ENCODE measurements at regions not wholly inside any gene's neighbourhood (a gene's known extent, or its start where the extent isn't known, plus 50 kb on each side); places are given as distances from the start of the nearest gene placed in this dataset.
"Not testable (repeated sequence)": the region's sequence is repeated elsewhere in the genome, so short reads cannot be mapped to it uniquely, and the experiment has no call there.

DNA sequence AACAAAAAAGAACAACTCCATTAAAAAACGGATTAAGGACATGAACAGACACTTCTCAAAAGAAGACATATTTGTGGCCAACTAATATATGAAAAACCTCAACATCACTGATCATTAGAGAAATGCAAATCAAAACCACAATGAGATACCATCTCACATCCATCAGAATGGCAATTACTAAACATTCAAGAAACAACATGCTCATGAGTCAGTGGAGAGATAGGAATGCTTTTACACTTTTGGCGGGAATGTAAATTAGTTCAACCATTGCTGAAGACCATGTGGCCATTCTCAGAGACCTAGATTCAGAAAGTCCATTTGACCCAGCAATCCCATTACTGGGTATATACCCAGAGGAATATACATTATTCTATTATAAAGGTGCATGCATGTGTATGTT is 1442.6 kb upstream of the B3GALT2 start:
- no peak overlapping the region for H2AK5ac ChIP-seq (ENCODE audit: low read length)
- no peaks in the 10 kb centered on the region for H3K79me2 ChIP-seq (ENCODE audit: control insufficient read depth, insufficient read depth, low read length, poor library complexity)
- no peak overlapping the region for H3K27ac ChIP-seq (ENCODE audit: low read depth, low read length)
- H2BK12ac ChIP-seq (ENCODE audit: low read length): no peak overlapping the region
- H3K79me1 ChIP-seq (ENCODE audit: low read length): no peaks in the 10 kb centered on the region
- H3K9ac ChIP-seq (ENCODE audit: low read length): no peak overlapping the region
- no peak overlapping the region for H3K4me3 ChIP-seq (ENCODE audit: low read depth, low read length)
- H3K14ac ChIP-seq (ENCODE audit: low read length): no peak overlapping the region
- no peak overlapping the region for H4K8ac ChIP-seq (ENCODE audit: low read depth, low read length)
- no peak overlapping the region for H2AFZ ChIP-seq (ENCODE audit: insufficient read depth, low read length, poor library complexity)
- H4K12ac ChIP-seq (ENCODE audit: low read depth, low read length): no peak overlapping the region
- H3K27me3 ChIP-seq (ENCODE audit: insufficient read depth, low read length): no peaks in the 10 kb centered on the region
- H3K4me1 ChIP-seq (ENCODE audit: control insufficient read depth in 1 of 2, insufficient read depth in 2 of 2, low read length in 2 of 2): no peaks in the 10 kb centered on the region
- no peak overlapping the region for H2BK5ac ChIP-seq (ENCODE audit: low read depth, low read length, poor library complexity)
- no peak overlapping the region for H3K23ac ChIP-seq (ENCODE audit: low read length)
- no peak overlapping the region for H4K91ac ChIP-seq (ENCODE audit: low read depth, low read length)
- DNase-seq: no peak
- H3K4me2 ChIP-seq (ENCODE audit: low read length): no peak overlapping the region
- no CpG with 5 or more reads among the region's 2 CpGs for WGBS (ENCODE audit: extremely low coverage, insufficient coverage, insufficient read length)
- no peak overlapping the region for H2BK120ac ChIP-seq (ENCODE audit: insufficient read depth, low read length, poor library complexity)
- no peaks in the 10 kb centered on the region for H3K36me3 ChIP-seq (ENCODE audit: control insufficient read depth in 1 of 2, insufficient read depth in 2 of 2, low read length in 2 of 2)
- no peak overlapping the region for H3K4ac ChIP-seq (ENCODE audit: low read depth, low read length)
- H3K9me3 ChIP-seq (ENCODE audit: insufficient read depth, low read depth, low read length): no peaks in the 10 kb centered on the region
- H3K18ac ChIP-seq (ENCODE audit: low read length): no peak overlapping the region

DNA sequence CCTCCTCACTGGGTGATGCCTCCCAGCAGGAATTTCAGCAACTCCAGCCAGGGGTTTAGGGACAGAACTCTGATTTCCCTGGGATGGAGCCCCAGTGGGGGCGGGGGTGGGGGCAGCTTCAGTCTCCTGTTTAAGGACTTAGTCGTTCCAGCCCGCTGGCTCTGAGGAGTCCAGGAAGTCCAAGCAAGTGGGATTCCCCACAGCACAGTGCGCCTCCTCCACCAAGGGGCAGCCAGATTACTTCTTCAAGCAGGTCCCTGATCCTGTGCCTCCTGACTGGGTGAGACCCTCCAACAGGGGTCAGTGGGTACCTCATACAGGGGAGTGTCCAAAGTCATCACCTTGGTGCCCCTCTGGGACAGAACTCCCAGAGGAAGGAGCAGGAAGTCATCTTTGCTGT is 1438.4 kb upstream of the B3GALT2 start:
- no peak overlapping the region for H3K4me2 ChIP-seq (ENCODE audit: low read length)
- no peak overlapping the region for H3K14ac ChIP-seq (ENCODE audit: low read length)
- H4K12ac ChIP-seq (ENCODE audit: low read depth, low read length): no peak overlapping the region
- WGBS (ENCODE audit: extremely low coverage, insufficient coverage, insufficient read length): no CpG with 5 or more reads among the region's 4 CpGs
- no peaks in the 10 kb centered on the region for H3K79me2 ChIP-seq (ENCODE audit: control insufficient read depth, insufficient read depth, low read length, poor library complexity)
- DNase-seq: no peak
- H3K4me3 ChIP-seq (ENCODE audit: low read depth, low read length): no peak overlapping the region
- H4K91ac ChIP-seq (ENCODE audit: low read depth, low read length): no peak overlapping the region
- no peak overlapping the region for H2BK12ac ChIP-seq (ENCODE audit: low read length)
- H3K9ac ChIP-seq (ENCODE audit: low read length): no peak overlapping the region
- no peak overlapping the region for H2BK5ac ChIP-seq (ENCODE audit: low read depth, low read length, poor library complexity)
- H2AK5ac ChIP-seq (ENCODE audit: low read length): no peak overlapping the region
- H3K18ac ChIP-seq (ENCODE audit: low read length): no peak overlapping the region
- no peak overlapping the region for H2AFZ ChIP-seq (ENCODE audit: insufficient read depth, low read length, poor library complexity)
- no peak overlapping the region for H3K23ac ChIP-seq (ENCODE audit: low read length)
- no peak overlapping the region for H4K8ac ChIP-seq (ENCODE audit: low read depth, low read length)
- no peaks in the 10 kb centered on the region for H3K9me3 ChIP-seq (ENCODE audit: insufficient read depth, low read depth, low read length)
- H3K79me1 ChIP-seq (ENCODE audit: low read length): no peaks in the 10 kb centered on the region
- no peak overlapping the region for H3K27ac ChIP-seq (ENCODE audit: low read depth, low read length)
- no peak overlapping the region for H2BK120ac ChIP-seq (ENCODE audit: insufficient read depth, low read length, poor library complexity)
- no peaks in the 10 kb centered on the region for H3K27me3 ChIP-seq (ENCODE audit: insufficient read depth, low read length)
- H3K36me3 ChIP-seq (ENCODE audit: control insufficient read depth in 1 of 2, insufficient read depth in 2 of 2, low read length in 2 of 2): no peaks in the 10 kb centered on the region
- no peaks in the 10 kb centered on the region for H3K4me1 ChIP-seq (ENCODE audit: control insufficient read depth in 1 of 2, insufficient read depth in 2 of 2, low read length in 2 of 2)
- no peak overlapping the region for H3K4ac ChIP-seq (ENCODE audit: low read depth, low read length)

DNA sequence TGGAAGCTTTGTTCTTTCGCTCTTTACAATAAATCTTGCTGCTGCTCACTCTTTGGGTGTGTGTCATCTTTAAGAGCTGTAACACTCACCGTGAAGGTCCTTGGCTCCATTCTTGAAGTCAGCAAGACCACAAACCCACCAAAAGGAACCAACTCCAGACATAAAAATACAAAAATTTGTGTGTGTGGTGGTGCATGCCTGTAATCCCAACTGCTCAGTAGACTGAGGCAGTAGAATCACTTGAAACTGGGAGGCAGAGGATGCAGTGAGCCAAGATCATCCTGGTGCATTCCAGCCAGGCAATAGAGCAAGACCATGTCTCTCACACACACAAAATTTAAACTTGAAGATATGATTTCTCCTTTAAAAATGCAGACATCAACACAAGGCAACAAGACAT is 1431.7 kb upstream of the B3GALT2 start:
- Histone ChIP-seq H3K18ac (ENCODE audit: low read length) (no peak overlapping the region), H2BK120ac (ENCODE audit: insufficient read depth, low read length, poor library complexity) (no peak overlapping the region), H4K91ac (ENCODE audit: low read depth, low read length) (no peak overlapping the region), H4K8ac (ENCODE audit: low read depth, low read length) (no peak overlapping the region), H2BK12ac (ENCODE audit: low read length) (no peak overlapping the region), H3K4ac (ENCODE audit: low read depth, low read length) (no peak overlapping the region), H4K12ac (ENCODE audit: low read depth, low read length) (no peak overlapping the region), H2AK5ac (ENCODE audit: low read length) (no peak overlapping the region), H3K9me3 (ENCODE audit: insufficient read depth, low read depth, low read length) (no peaks in the 10 kb centered on the region), H2AFZ (ENCODE audit: insufficient read depth, low read length, poor library complexity) (no peak overlapping the region), H2BK5ac (ENCODE audit: low read depth, low read length, poor library complexity) (no peak overlapping the region), H3K27ac (ENCODE audit: low read depth, low read length) (no peak overlapping the region), H3K79me1 (ENCODE audit: low read length) (no peaks in the 10 kb centered on the region), H3K14ac (ENCODE audit: low read length) (no peak overlapping the region), H3K9ac (ENCODE audit: low read length) (no peak overlapping the region), H3K4me1 (ENCODE audit: control insufficient read depth in 1 of 2, insufficient read depth in 2 of 2, low read length in 2 of 2) (no peaks in the 10 kb centered on the region), H3K36me3 (ENCODE audit: control insufficient read depth in 1 of 2, insufficient read depth in 2 of 2, low read length in 2 of 2) (no peaks in the 10 kb centered on the region), H3K4me3 (ENCODE audit: low read depth, low read length) (no peak overlapping the region), H3K4me2 (ENCODE audit: low read length) (no peak overlapping the region), H3K27me3 (ENCODE audit: insufficient read depth, low read length) (no peaks in the 10 kb centered on the region), H3K23ac (ENCODE audit: low read length) (no peak overlapping the region), H3K79me2 (ENCODE audit: control insufficient read depth, insufficient read depth, low read length, poor library complexity) (no peaks in the 10 kb centered on the region)
- no CpG with 5 or more reads among the region's 2 CpGs for WGBS (ENCODE audit: extremely low coverage, insufficient coverage, insufficient read length)
- no peak for DNase-seq

DNA sequence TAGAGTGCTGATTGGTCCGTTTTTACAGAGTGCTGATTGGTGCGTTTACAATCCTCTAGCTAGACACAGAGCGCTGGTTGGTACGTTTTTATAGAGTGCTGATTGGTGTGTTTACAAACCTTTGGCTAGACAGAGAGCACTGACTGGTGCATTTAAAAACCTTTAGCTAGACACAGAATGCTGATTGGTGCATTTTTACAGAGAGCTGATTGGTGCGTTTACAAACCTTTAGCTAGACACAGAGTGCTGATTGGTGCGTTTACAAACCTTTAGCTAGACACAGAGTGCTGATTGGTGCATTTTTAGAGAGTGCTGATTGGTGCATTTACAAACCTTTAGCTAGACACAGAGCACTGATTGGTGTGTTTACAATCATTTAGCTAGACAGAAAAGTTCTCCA is 1430.9 kb upstream of the B3GALT2 start:
- not testable (repeated sequence) for H3K4me3 ChIP-seq (ENCODE audit: low read depth, low read length); H3K36me3 ChIP-seq (ENCODE audit: control insufficient read depth in 1 of 2, insufficient read depth in 2 of 2, low read length in 2 of 2); H3K79me1 ChIP-seq (ENCODE audit: low read length); H3K23ac ChIP-seq (ENCODE audit: low read length); H3K18ac ChIP-seq (ENCODE audit: low read length); H3K4ac ChIP-seq (ENCODE audit: low read depth, low read length); H3K27me3 ChIP-seq (ENCODE audit: insufficient read depth, low read length); H4K91ac ChIP-seq (ENCODE audit: low read depth, low read length); H4K8ac ChIP-seq (ENCODE audit: low read depth, low read length); H3K27ac ChIP-seq (ENCODE audit: low read depth, low read length); H2AK5ac ChIP-seq (ENCODE audit: low read length); H4K12ac ChIP-seq (ENCODE audit: low read depth, low read length); H2AFZ ChIP-seq (ENCODE audit: insufficient read depth, low read length, poor library complexity); H2BK120ac ChIP-seq (ENCODE audit: insufficient read depth, low read length, poor library complexity); H3K9me3 ChIP-seq (ENCODE audit: insufficient read depth, low read depth, low read length); H3K4me2 ChIP-seq (ENCODE audit: low read length); DNase-seq; H2BK5ac ChIP-seq (ENCODE audit: low read depth, low read length, poor library complexity); H3K9ac ChIP-seq (ENCODE audit: low read length); H3K4me1 ChIP-seq (ENCODE audit: control insufficient read depth in 1 of 2, insufficient read depth in 2 of 2, low read length in 2 of 2); H2BK12ac ChIP-seq (ENCODE audit: low read length); H3K14ac ChIP-seq (ENCODE audit: low read length); H3K79me2 ChIP-seq (ENCODE audit: control insufficient read depth, insufficient read depth, low read length, poor library complexity)
- no CpG with 5 or more reads among the region's 6 CpGs for WGBS (ENCODE audit: extremely low coverage, insufficient coverage, insufficient read length)
